Thyroid gland (tissue), 4 donors: ENCODE measurements at regions not wholly inside any gene's neighbourhood (a gene's known extent, or its start where the extent isn't known, plus 50 kb on each side); places are given as distances from the start of the nearest gene placed in this dataset.

Experiments
- DNase-seq, 2 donors: peaks; one replicate each; pipeline ENCODE4 v3.0.0-alpha.2; 2019
- H3K27ac ChIP-seq, 3 donors: fragments of 200-600 bp; sonication (generic); 1 replicate in 2 of 3; 2 replicates in 1 of 3; pipeline ENCODE4 v1.5.1; 2016 to 2019; ENCODE audit warnings: mild to moderate bottlenecking in 1 of 3, moderate library complexity in 1 of 3
- H3K27me3 ChIP-seq: fragments of 200-600 bp; sonication (generic); one replicate; pipeline ENCODE4 v1.5.1; 2019
- H3K36me3 ChIP-seq, 2 donors: fragments of 200-600 bp; sonication (generic); one replicate each; pipeline ENCODE4 v1.5.1; 2016 to 2019
- H3K4me1 ChIP-seq, 2 donors: fragments of 200-600 bp; sonication (generic); one replicate each; pipeline ENCODE4 v1.5.1; 2017 to 2019
- H3K4me3 ChIP-seq, 3 donors: fragments of 200-600 bp; sonication (generic); replicated peaks in 1 of 3; 1 replicate in 2 of 3; 2 replicates in 1 of 3; pipeline ENCODE4 v1.5.1; 2016; ENCODE audit warnings: mild to moderate bottlenecking in 1 of 3
- H3K9me3 ChIP-seq: fragments of 200-600 bp; sonication (generic); one replicate; pipeline ENCODE4 v1.5.1; 2017
- CTCF ChIP-seq, 6 experiments: fragments of 200-600 bp in 3 of 6; fragments of 450-650 bp in 3 of 6; sonication (generic) in 3 of 6; IDR thresholded peaks; one replicate each; pipeline ENCODE4 v1.5.1; 2016 to 2019; ENCODE audit warnings: antibody characterized with exemption in 6 of 6, mild to moderate bottlenecking in 2 of 6, inconsistent platforms in 1 of 6, moderate library complexity in 1 of 6
- POLR2A ChIP-seq, 2 donors: fragments of 450-650 bp; IDR thresholded peaks; one replicate each; pipeline ENCODE4 v1.6.1; 2017; ENCODE audit warnings: antibody characterized with exemption in 2 of 2, mild to moderate bottlenecking in 2 of 2, moderate library complexity in 1 of 2
- WGBS, 2 donors: methylation state at CpG; one replicate each; pipeline ENCODE4 v1.1.5; 2017; 5-methylcytosine and 5-hydroxymethylcytosine counted together
- intact Hi-C: fragments of 100-400 bp; cut with DNase I; formaldehyde crosslinking; loops from one replicate; pipeline ENCODE4 v1.15.1; 2023

- Histone ChIP-seq H3K9me3 (no peaks in the 10 kb centered on the region), H3K4me1 (no peaks in the 10 kb centered on the region), H3K36me3 (no peaks in the 10 kb centered on the region), H3K4me3 (no peak overlapping the region), H3K27ac (no peak overlapping the region), H3K27me3 (no peaks in the 10 kb centered on the region)
- no peak for DNase-seq
- 68 to 88% methylated on average over 1 of the region's 1 CpG for WGBS, 2 donors
- intact Hi-C loops: no loop called here
- TF ChIP-seq CTCF (IDR thresholded peaks at IDR 0.05): no peak
- no peak for TF ChIP-seq POLR2A (IDR thresholded peaks at IDR 0.05)
These were observed 454.9 kb upstream of the JAG1 start for GRCh38 chr20:11128721-11129120.

- DNase-seq: no peak
- Histone ChIP-seq H3K27me3 (no peaks in the 10 kb centered on the region), H3K4me1 (no peaks in the 10 kb centered on the region), H3K36me3 (no peaks in the 10 kb centered on the region), H3K4me3 (no peak overlapping the region), H3K27ac (no peak overlapping the region), H3K9me3 (no peaks in the 10 kb centered on the region)
- 93 to 94% methylated on average over 1 of the region's 1 CpG for WGBS, 2 donors
- no peak for TF ChIP-seq CTCF (IDR thresholded peaks at IDR 0.05)
- intact Hi-C loops: no loop called here
These were observed 456.9 kb upstream of the JAG1 start for GRCh38 chr20:11130554-11131166.

GRCh38 chr20:11132819-11133415, 459.1 kb upstream of the JAG1 start:
- H3K27ac ChIP-seq: no peak overlapping the region
- WGBS, 2 donors: 76 to 81% methylated on average over 3 of the region's 3 CpGs
- DNase-seq: no peak
- no peaks in the 10 kb centered on the region for H3K9me3 ChIP-seq
- TF ChIP-seq POLR2A (IDR thresholded peaks at IDR 0.05) (no peak), CTCF (IDR thresholded peaks at IDR 0.05) (no peak)
- intact Hi-C loops: no loop called here
- H3K4me3 ChIP-seq: no peak overlapping the region
- H3K36me3 ChIP-seq: no peaks in the 10 kb centered on the region
- H3K27me3 ChIP-seq: no peaks in the 10 kb centered on the region
- H3K4me1 ChIP-seq: no peaks in the 10 kb centered on the region

GRCh38 chr20:11136691-11137090, 462.9 kb upstream of the JAG1 start:
- Histone ChIP-seq H3K9me3 (no peaks in the 10 kb centered on the region), H3K27ac (no peak overlapping the region), H3K27me3 (no peaks in the 10 kb centered on the region), H3K36me3 (no peaks in the 10 kb centered on the region), H3K4me3 (no peak overlapping the region), H3K4me1 (no peaks in the 10 kb centered on the region)
- intact Hi-C loops: no loop called here
- no peak for TF ChIP-seq CTCF (IDR thresholded peaks at IDR 0.05)
- no peak for TF ChIP-seq POLR2A (IDR thresholded peaks at IDR 0.05)
- no peak for DNase-seq

- Histone ChIP-seq H3K27ac (no peak overlapping the region), H3K4me1 (no peaks in the 10 kb centered on the region), H3K27me3 (no peaks in the 10 kb centered on the region), H3K4me3 (no peak overlapping the region), H3K9me3 (no peaks in the 10 kb centered on the region), H3K36me3 (no peaks in the 10 kb centered on the region)
- intact Hi-C loops: no loop called here
- 83 to 90% methylated on average over 3 of the region's 3 CpGs for WGBS, 2 donors
- no peak for DNase-seq
- TF ChIP-seq CTCF (IDR thresholded peaks at IDR 0.05) (no peak), POLR2A (IDR thresholded peaks at IDR 0.05) (no peak)
These were observed 463.9 kb upstream of the JAG1 start for GRCh38 chr20:11137688-11138087.
